ENCODE measurements at regions not wholly inside any gene's neighbourhood (a gene's known extent, or its start where the extent isn't known, plus 50 kb on each side); places are given as distances from the start of the nearest gene placed in this dataset.
"Not testable (repeated sequence)": the region's sequence is repeated elsewhere in the genome, so short reads cannot be mapped to it uniquely, and the experiment has no call there.

DNA sequence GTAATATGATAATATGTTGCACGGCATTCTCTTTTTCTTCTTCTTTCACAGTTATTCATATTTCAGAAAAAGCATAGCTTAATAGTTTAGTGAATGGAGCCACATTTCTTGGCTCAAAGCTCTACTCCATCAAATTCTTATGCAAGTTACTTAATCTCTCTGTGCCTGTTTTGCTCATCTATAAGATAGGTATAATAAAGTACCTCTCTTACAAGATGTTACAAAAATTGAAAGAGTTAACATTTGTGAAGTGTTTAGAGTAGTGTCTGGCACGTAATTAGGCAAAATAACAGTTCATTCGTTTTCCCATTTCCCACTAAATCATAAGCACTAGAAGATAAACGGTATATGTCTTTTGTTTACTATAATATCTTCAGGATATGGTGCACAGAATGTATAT is 1304.4 kb upstream of the EYS start:
- H3K9me3 ChIP-seq (ENCODE audit: low read depth), result no peaks in the 10 kb centered on the region
- no peak overlapping the region for H3K27ac ChIP-seq
- no peak for TF ChIP-seq CTCF (IDR thresholded peaks at IDR 0.05; ENCODE audit: poor library complexity)
- TF ChIP-seq EZH2phosphoT487 (IDR thresholded peaks at IDR 0.05; ENCODE audit: low read depth, severe bottlenecking, unreplicated experiment), result no peak
- TF ChIP-seq EZH2 (IDR thresholded peaks at IDR 0.05; ENCODE audit: borderline replicate concordance), result no peak
- no peaks in the 10 kb centered on the region for H3K9me2 ChIP-seq (replicated peaks; ENCODE audit: insufficient read depth)
- H4K20me1 ChIP-seq (ENCODE audit: insufficient read depth, poor library complexity, severe bottlenecking), result no peaks in the 10 kb centered on the region
- H3K36me3 ChIP-seq (replicated peaks; ENCODE audit: insufficient read depth, low read depth), result no peaks in the 10 kb centered on the region
- DNase-seq (ENCODE audit: low spot score), result no peak
- no peaks in the 10 kb centered on the region for H3K79me2 ChIP-seq
- 65% methylated on average over 4 of the region's 4 CpGs for WGBS (ENCODE audit: low lambda C conversion rate, missing lambda C conversion rate)
- H3K4me1 ChIP-seq (ENCODE audit: insufficient read depth), result no peaks in the 10 kb centered on the region
- H3K4me2 ChIP-seq, result no peak overlapping the region
- no peak overlapping the region for H3K4me3 ChIP-seq
- no peak overlapping the region for H2AFZ ChIP-seq
- H3K27me3 ChIP-seq, result no peaks in the 10 kb centered on the region

DNA sequence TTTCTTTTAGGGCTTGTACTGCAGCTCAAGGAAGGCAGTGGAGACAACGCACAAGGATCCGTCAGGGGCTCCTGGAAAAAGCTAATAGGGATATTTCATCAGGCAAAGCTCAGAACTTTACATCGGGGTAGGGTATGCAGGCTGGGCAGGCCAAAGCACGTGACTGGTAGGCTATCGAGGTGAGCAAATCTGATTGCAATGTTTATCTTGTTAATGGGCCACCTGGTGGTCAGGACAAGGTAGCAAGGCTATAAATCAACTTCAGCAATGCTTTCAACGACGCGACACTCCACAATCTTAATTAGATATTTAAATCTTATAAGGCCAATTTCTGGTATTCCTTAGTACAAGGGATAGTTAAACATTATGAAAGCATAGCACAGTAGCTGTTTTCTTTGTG is 1302.8 kb upstream of the EYS start:
- no peaks in the 10 kb centered on the region for H4K20me1 ChIP-seq (ENCODE audit: insufficient read depth, poor library complexity, severe bottlenecking)
- H3K9me2 ChIP-seq (replicated peaks; ENCODE audit: insufficient read depth), result no peaks in the 10 kb centered on the region
- no peaks in the 10 kb centered on the region for H3K36me3 ChIP-seq (replicated peaks; ENCODE audit: insufficient read depth, low read depth)
- H3K27me3 ChIP-seq, result no peaks in the 10 kb centered on the region
- peak; percentile 31 for TF ChIP-seq CTCF (IDR thresholded peaks at IDR 0.05; ENCODE audit: poor library complexity)
- no peak for TF ChIP-seq EZH2phosphoT487 (IDR thresholded peaks at IDR 0.05; ENCODE audit: low read depth, severe bottlenecking, unreplicated experiment)
- DNase-seq (ENCODE audit: low spot score), result peak; percentile 28
- 52% methylated on average over 8 of the region's 8 CpGs for WGBS (ENCODE audit: low lambda C conversion rate, missing lambda C conversion rate)
- H3K4me3 ChIP-seq, result no peak overlapping the region
- H3K79me2 ChIP-seq, result no peaks in the 10 kb centered on the region
- H3K4me2 ChIP-seq, result no peak overlapping the region
- H3K4me1 ChIP-seq (ENCODE audit: insufficient read depth), result no peaks in the 10 kb centered on the region
- H3K27ac ChIP-seq, result no peak overlapping the region
- H2AFZ ChIP-seq, result peak overlapping the region; percentile 27
- H3K9me3 ChIP-seq (ENCODE audit: low read depth), result no peaks in the 10 kb centered on the region

DNA sequence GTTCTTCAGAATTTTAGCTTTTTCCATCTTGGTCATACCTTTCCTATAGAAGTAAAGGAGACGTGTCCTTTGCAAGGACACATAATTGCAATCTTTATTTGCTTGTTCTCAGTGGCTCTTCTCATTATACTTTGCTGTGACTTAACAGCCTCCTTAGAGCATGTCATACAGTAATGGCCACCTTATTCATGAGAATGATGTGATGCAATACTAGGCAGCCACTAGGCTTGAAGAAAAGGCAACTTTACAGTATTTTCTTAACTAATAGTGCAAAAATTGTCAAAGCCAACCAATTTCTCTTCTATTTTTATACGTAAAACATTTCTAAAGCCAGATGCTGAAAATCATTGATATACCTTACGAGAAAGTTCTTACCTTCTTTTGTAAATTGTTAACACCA is 1296.8 kb upstream of the EYS start:
- no peak overlapping the region for H3K4me2 ChIP-seq
- no peaks in the 10 kb centered on the region for H3K27me3 ChIP-seq
- H3K9me3 ChIP-seq (ENCODE audit: low read depth), result no peaks in the 10 kb centered on the region
- H3K4me3 ChIP-seq, result no peak overlapping the region
- H3K4me1 ChIP-seq (ENCODE audit: insufficient read depth), result no peaks in the 10 kb centered on the region
- H3K36me3 ChIP-seq (replicated peaks; ENCODE audit: insufficient read depth, low read depth), result no peaks in the 10 kb centered on the region
- TF ChIP-seq EZH2phosphoT487 (IDR thresholded peaks at IDR 0.05; ENCODE audit: low read depth, severe bottlenecking, unreplicated experiment), result no peak
- TF ChIP-seq CTCF (IDR thresholded peaks at IDR 0.05; ENCODE audit: poor library complexity), result no peak
- no peak for TF ChIP-seq EZH2 (IDR thresholded peaks at IDR 0.05; ENCODE audit: borderline replicate concordance)
- no peak overlapping the region for H2AFZ ChIP-seq
- WGBS (ENCODE audit: low lambda C conversion rate, missing lambda C conversion rate), result 94% methylated on average over 3 of the region's 3 CpGs
- no peak overlapping the region for H3K27ac ChIP-seq
- no peaks in the 10 kb centered on the region for H3K9me2 ChIP-seq (replicated peaks; ENCODE audit: insufficient read depth)
- H4K20me1 ChIP-seq (ENCODE audit: insufficient read depth, poor library complexity, severe bottlenecking), result no peaks in the 10 kb centered on the region
- DNase-seq (ENCODE audit: low spot score), result no peak
- H3K79me2 ChIP-seq, result no peaks in the 10 kb centered on the region

GRCh38 chr6:67000121-67000520 is 1293.1 kb upstream of the EYS start:
- no peaks in the 10 kb centered on the region for H4K20me1 ChIP-seq (ENCODE audit: insufficient read depth, poor library complexity, severe bottlenecking)

DNA sequence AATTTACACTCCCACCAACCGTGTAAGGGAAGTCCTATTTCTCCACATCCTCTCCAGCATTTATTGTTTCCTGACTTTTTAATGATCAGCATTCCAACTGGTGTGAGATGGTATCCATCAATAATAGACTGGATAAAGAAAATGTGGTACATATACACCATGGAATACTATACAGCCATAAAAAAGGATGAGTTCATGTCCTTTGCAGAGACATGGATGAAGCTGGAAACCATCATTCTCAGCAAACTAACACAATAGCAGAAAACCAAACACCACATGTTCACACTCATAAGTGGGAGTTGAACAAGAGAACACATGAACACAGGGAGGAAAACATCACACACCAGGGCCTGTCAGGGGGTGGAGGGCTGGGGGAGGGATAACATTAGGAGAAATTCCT is 1290.6 kb upstream of the EYS start:
- not testable (repeated sequence) for H3K4me1 ChIP-seq (ENCODE audit: insufficient read depth); H2AFZ ChIP-seq; H4K20me1 ChIP-seq (ENCODE audit: insufficient read depth, poor library complexity, severe bottlenecking); H3K27me3 ChIP-seq; DNase-seq (ENCODE audit: low spot score); H3K4me3 ChIP-seq; H3K27ac ChIP-seq; H3K9me2 ChIP-seq (replicated peaks; ENCODE audit: insufficient read depth); H3K36me3 ChIP-seq (replicated peaks; ENCODE audit: insufficient read depth, low read depth); H3K4me2 ChIP-seq; H3K9me3 ChIP-seq (ENCODE audit: low read depth); H3K79me2 ChIP-seq
- WGBS (ENCODE audit: low lambda C conversion rate, missing lambda C conversion rate), result 89% methylated on average over 1 of the region's 1 CpG

More at GRCh38 chr6:67000121-67000520, 1293.1 kb upstream of the EYS start:
- TF ChIP-seq EZH2 (IDR thresholded peaks at IDR 0.05; ENCODE audit: borderline replicate concordance) (no peak), EZH2phosphoT487 (IDR thresholded peaks at IDR 0.05; ENCODE audit: low read depth, severe bottlenecking, unreplicated experiment) (no peak), CTCF (IDR thresholded peaks at IDR 0.05; ENCODE audit: poor library complexity) (no peak)
- no peaks in the 10 kb centered on the region for H3K36me3 ChIP-seq (replicated peaks; ENCODE audit: insufficient read depth, low read depth)
- H3K27ac ChIP-seq, result no peak overlapping the region
- DNase-seq (ENCODE audit: low spot score), result no peak
- no peaks in the 10 kb centered on the region for H3K4me1 ChIP-seq (ENCODE audit: insufficient read depth)
- no peaks in the 10 kb centered on the region for H3K9me2 ChIP-seq (replicated peaks; ENCODE audit: insufficient read depth)
- H3K4me2 ChIP-seq, result no peak overlapping the region
- WGBS (ENCODE audit: low lambda C conversion rate, missing lambda C conversion rate), result 95% methylated on average over 2 of the region's 2 CpGs
- no peak overlapping the region for H3K4me3 ChIP-seq
- no peak overlapping the region for H2AFZ ChIP-seq
- no peaks in the 10 kb centered on the region for H3K79me2 ChIP-seq
- H3K9me3 ChIP-seq (ENCODE audit: low read depth), result no peaks in the 10 kb centered on the region
- no peaks in the 10 kb centered on the region for H3K27me3 ChIP-seq

All from hepatocyte (in vitro differentiated cells).